ENCODE measurements at regions not wholly inside any gene's neighbourhood (a gene's known extent, or its start where the extent isn't known, plus 50 kb on each side); places are given as distances from the start of the nearest gene placed in this dataset.

- FAIRE-seq (no peak), DNase-seq (ENCODE audit: low read depth, low spot score) (no peak), ATAC-seq (no peak)
- CTCF ChIA-PET = no interaction called here
- H3K36me3 ChIP-seq (ENCODE audit: control insufficient read depth in 2 of 2, insufficient read depth in 2 of 2, low read length in 1 of 2) = no peaks in the 10 kb centered on the region
- H3K27ac ChIP-seq (ENCODE audit: control insufficient read depth, insufficient read depth) = no peak overlapping the region
- SMC1A ChIA-PET (ENCODE audit: uncharacterized antibody, unreplicated experiment) = no interaction called here
- no peak overlapping the region for H3K4me3 ChIP-seq
- H3K79me2 ChIP-seq (ENCODE audit: control insufficient read depth, insufficient read depth, low read length) = no peaks in the 10 kb centered on the region
- 0% methylated on average over 3 of the region's 3 CpGs for WGBS (ENCODE audit: insufficient coverage, insufficient replicate concordance, low lambda C conversion rate, missing lambda C conversion rate)
- H4K20me1 ChIP-seq (ENCODE audit: control insufficient read depth, insufficient read depth) = no peaks in the 10 kb centered on the region
- no TSS peak for BruUV-seq (replicated peaks)
- no peaks in the 10 kb centered on the region for H3K27me3 ChIP-seq (replicated peaks in 1 of 2; ENCODE audit: control insufficient read depth in 2 of 2, insufficient read depth in 2 of 2, low read length in 1 of 2)
- no peak overlapping the region for H2AFZ ChIP-seq (ENCODE audit: control insufficient read depth, low read depth, low read length)
- H3K4me2 ChIP-seq (ENCODE audit: control insufficient read depth, insufficient read depth) = no peak overlapping the region
- H3K9ac ChIP-seq (ENCODE audit: control insufficient read depth, insufficient read depth, low read length) = no peak overlapping the region
- POLR2A ChIA-PET = no interaction called here
- RAD21 ChIA-PET (ENCODE audit: unreplicated experiment) = no interaction called here
- intact Hi-C loops (cut with micrococcal nuclease; ENCODE audit: unreplicated experiment) (no loop called here), in situ Hi-C loops (cut with MboI) (no loop called here)
- H3K4me1 ChIP-seq (ENCODE audit: control insufficient read depth, insufficient read depth, low read length) = no peaks in the 10 kb centered on the region
- no peaks in the 10 kb centered on the region for H3K9me3 ChIP-seq (replicated peaks; ENCODE audit: control insufficient read depth, insufficient read depth, low read length)
- TF ChIP-seq REST (IDR thresholded peaks at IDR 0.05; ENCODE audit: low read depth, low read length) (no peak), POLR2A (IDR thresholded peaks at IDR 0.05; ENCODE audit: low read depth, low read length) (no peak), MEF2A (IDR thresholded peaks at IDR 0.05; ENCODE audit: insufficient read depth, low read depth, low read length) (no peak), NBN (IDR thresholded peaks at IDR 0.05) (no peak), ZNF622 (IDR thresholded peaks at IDR 0.05) (no peak), BCL3 (IDR thresholded peaks at IDR 0.05; ENCODE audit: borderline replicate concordance, insufficient read depth, low read depth, low read length, poor library complexity, severe bottlenecking) (no peak), SPI1 (IDR thresholded peaks at IDR 0.05; ENCODE audit: borderline replicate concordance, insufficient read depth, low read depth, low read length) (no peak), PAX5 (IDR thresholded peaks at IDR 0.05; ENCODE audit: borderline replicate concordance, low read depth, low read length) (no peak), E4F1 (IDR thresholded peaks at IDR 0.05; ENCODE audit: borderline replicate concordance, partially characterized antibody) (no peak), HDAC6 (IDR thresholded peaks at IDR 0.05; ENCODE audit: unreplicated experiment) (no peak), EGR1 (IDR thresholded peaks at IDR 0.05; ENCODE audit: borderline replicate concordance in 1 of 2, low read depth in 2 of 2, low read length in 2 of 2) (no peak), RELB (IDR thresholded peaks at IDR 0.05; ENCODE audit: low read depth) (no peak), RCOR1 (conservative IDR thresholded peaks at IDR 0.05; ENCODE audit: low read depth, low read length) (no peak)
Observed at GRCh38 chrX:25853002-25853479, 285.1 kb upstream of the MAGEB18 start.
